A673 (cell line): ENCODE measurements at regions not wholly inside any gene's neighbourhood (a gene's known extent, or its start where the extent isn't known, plus 50 kb on each side); places are given as distances from the start of the nearest gene placed in this dataset.
"Not testable (repeated sequence)": the region's sequence is repeated elsewhere in the genome, so short reads cannot be mapped to it uniquely, and the experiment has no call there.

Experiments
- EZH2 ChIP-seq: fragments of 200-600 bp; sonication (generic); IDR thresholded peaks from 2 replicates; pipeline ENCODE4 v1.6.1; 2017; ENCODE audit warnings: borderline replicate concordance, low read depth, mild to moderate bottlenecking, mixed read lengths, antibody characterized with exemption, low read length; ENCODE audit not compliant: poor library complexity, severe bottlenecking
- TF ChIP-seq, protein P1 (sequence below): fragments of 300-800, 200-600 bp; sonication (generic); conservative IDR thresholded peaks from 2 replicates; pipeline ENCODE4 v1.5.1; 2017; ENCODE audit warnings: low read depth, mild to moderate bottlenecking, antibody characterized with exemption, low read length, moderate library complexity, mixed read lengths

DNA sequence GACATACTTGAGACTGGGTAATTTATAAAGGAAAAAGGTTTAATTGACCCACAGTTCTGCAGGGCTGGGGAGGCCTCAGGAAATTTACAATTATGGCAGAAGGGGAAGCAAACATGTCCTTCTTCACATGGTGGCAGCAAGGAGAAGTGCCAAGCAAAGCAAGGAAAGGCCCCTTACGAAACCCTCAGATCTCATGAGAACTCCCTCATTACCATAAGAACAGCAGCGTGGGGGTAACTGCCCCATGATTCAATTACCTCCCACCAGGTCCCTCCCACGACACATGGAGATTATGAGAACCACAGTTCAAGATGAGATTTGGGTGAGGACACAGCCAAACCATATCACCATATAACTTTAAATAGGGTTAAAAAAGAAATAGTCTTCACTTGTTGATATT is 502.9 kb downstream of the PID1 start:
- TF ChIP-seq, protein P1, sequence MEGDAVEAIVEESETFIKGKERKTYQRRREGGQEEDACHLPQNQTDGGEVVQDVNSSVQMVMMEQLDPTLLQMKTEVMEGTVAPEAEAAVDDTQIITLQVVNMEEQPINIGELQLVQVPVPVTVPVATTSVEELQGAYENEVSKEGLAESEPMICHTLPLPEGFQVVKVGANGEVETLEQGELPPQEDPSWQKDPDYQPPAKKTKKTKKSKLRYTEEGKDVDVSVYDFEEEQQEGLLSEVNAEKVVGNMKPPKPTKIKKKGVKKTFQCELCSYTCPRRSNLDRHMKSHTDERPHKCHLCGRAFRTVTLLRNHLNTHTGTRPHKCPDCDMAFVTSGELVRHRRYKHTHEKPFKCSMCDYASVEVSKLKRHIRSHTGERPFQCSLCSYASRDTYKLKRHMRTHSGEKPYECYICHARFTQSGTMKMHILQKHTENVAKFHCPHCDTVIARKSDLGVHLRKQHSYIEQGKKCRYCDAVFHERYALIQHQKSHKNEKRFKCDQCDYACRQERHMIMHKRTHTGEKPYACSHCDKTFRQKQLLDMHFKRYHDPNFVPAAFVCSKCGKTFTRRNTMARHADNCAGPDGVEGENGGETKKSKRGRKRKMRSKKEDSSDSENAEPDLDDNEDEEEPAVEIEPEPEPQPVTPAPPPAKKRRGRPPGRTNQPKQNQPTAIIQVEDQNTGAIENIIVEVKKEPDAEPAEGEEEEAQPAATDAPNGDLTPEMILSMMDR, result not testable (repeated sequence)
- TF ChIP-seq EZH2, result not testable (repeated sequence)
